ENCODE measurements at regions not wholly inside any gene's neighbourhood (a gene's known extent, or its start where the extent isn't known, plus 50 kb on each side); places are given as distances from the start of the nearest gene placed in this dataset.

DNA sequence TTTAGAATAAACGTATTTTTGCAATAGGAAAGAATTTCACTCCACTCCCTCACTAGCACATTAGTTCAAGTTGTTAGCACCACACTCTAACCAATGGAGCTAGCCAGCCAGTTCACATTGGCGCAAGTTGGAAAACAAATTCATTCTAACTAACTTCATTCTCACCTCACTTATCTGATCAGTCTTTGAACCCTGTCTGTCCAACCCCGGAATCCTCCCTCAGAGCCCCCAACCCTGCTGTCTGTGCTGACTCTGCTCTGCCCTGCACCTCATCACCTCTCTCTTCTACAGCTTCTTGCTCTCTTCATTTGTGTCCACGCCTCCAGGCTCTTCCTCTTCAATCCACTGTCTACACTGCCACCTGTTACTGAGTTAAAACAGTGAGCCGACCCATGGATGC is 356.5 kb downstream of the IRS1 start:
- H2BK12ac ChIP-seq (ENCODE audit: low read length in 2 of 2) = no peak overlapping the region

DNA sequence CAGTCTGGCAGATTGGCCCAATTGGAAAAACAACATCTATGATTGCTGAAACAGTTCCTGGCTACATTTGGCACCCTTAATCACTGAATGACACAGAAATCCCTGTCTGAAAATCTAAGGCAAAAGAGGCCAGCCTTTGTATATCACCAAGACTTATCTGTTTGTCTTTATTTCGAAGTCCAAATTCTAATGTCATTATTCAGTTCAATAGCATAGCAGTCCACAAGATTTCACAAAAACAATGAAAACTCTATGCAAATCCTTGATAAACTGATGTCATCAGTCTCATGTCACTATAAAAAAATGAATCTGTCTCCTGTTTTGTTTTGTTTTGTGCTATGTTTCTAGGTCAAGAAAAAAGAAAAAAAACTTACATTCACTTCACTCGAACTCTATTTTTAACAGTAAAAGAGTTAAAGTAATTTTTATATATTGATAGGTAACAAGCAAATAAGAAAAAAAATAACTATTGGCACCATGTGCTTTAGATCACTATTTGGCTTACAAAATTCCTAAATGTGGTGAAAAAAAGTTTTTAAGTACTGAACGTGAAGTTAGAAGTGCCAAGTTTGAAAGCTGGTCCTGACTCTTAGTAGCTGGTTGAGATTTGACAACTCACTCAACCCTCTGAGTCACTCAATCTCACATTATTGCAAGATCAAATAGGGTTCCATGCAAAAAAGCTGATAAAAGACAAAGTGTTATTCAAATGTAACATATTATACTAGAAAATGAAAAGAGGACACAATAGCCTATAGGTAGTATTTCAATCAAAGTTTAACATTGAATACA is 359.3 kb downstream of the IRS1 start:
- no peak overlapping the region for H2AK5ac ChIP-seq (ENCODE audit: low read length, severe bottlenecking)
- H2BK12ac ChIP-seq (ENCODE audit: low read length in 2 of 2) = no peak overlapping the region
- H3K14ac ChIP-seq (ENCODE audit: low read length in 2 of 2) = no peak overlapping the region
- no peaks in the 10 kb centered on the region for H3K36me3 ChIP-seq (ENCODE audit: control insufficient read depth in 1 of 2, insufficient read depth in 2 of 2, low read depth in 1 of 2, low read length in 2 of 2)
- H3K4me1 ChIP-seq (ENCODE audit: control insufficient read depth, insufficient read depth, low read depth, low read length) = peaks cover 1% of the 10 kb centered on the region
- peak overlapping the region in 1 of 2 experiments; percentile 18 for H3K18ac ChIP-seq (ENCODE audit: low read depth in 1 of 2, low read length in 2 of 2)
- H3K4me2 ChIP-seq (ENCODE audit: low read length, poor library complexity, severe bottlenecking) = no peak overlapping the region
- H2BK5ac ChIP-seq (ENCODE audit: low read depth, low read length, poor library complexity, severe bottlenecking) = no peak overlapping the region
- H4K91ac ChIP-seq (ENCODE audit: low read length) = no peak overlapping the region
- no peaks in the 10 kb centered on the region for H3K9me3 ChIP-seq (ENCODE audit: control insufficient read depth, low read length)
- H3K4ac ChIP-seq (ENCODE audit: low read depth in 1 of 2, low read length in 2 of 2) = no peak overlapping the region
- H4K8ac ChIP-seq (ENCODE audit: low read length) = no peak overlapping the region
- peak overlapping the region; percentile 77 for H3K9ac ChIP-seq (ENCODE audit: low read length)
- H3K23ac ChIP-seq (ENCODE audit: low read length in 2 of 2) = no peak overlapping the region
- no peaks in the 10 kb centered on the region for H3K79me1 ChIP-seq (replicated peaks; ENCODE audit: low read length, poor library complexity, severe bottlenecking)
- no peaks in the 10 kb centered on the region for H3K27me3 ChIP-seq (ENCODE audit: control insufficient read depth in 1 of 2, insufficient read depth in 1 of 2, low read length in 2 of 2)
- no peak for DNase-seq
- no peak overlapping the region for H3K27ac ChIP-seq (ENCODE audit: low read length, poor library complexity, severe bottlenecking)
- no peak overlapping the region for H2AFZ ChIP-seq (ENCODE audit: low read depth, low read length)
- no peak overlapping the region for H2BK120ac ChIP-seq (ENCODE audit: low read depth, low read length)
- H3K4me3 ChIP-seq (ENCODE audit: insufficient read depth in 1 of 2, low read depth in 1 of 2, low read length in 2 of 2) = no peak overlapping the region
- 70% methylated on average over 2 of the region's 3 CpGs for WGBS
- no peak overlapping the region for H2BK15ac ChIP-seq (ENCODE audit: low read depth, poor library complexity, severe bottlenecking)

More for the DNA sequence above, 356.5 kb downstream of the IRS1 start:
- Histone ChIP-seq H4K91ac (ENCODE audit: low read length) (no peak overlapping the region), H3K14ac (ENCODE audit: low read length in 2 of 2) (no peak overlapping the region), H3K27me3 (ENCODE audit: control insufficient read depth in 1 of 2, insufficient read depth in 1 of 2, low read length in 2 of 2) (no peaks in the 10 kb centered on the region), H3K4me3 (ENCODE audit: insufficient read depth in 1 of 2, low read depth in 1 of 2, low read length in 2 of 2) (no peak overlapping the region), H3K79me1 (replicated peaks; ENCODE audit: low read length, poor library complexity, severe bottlenecking) (no peaks in the 10 kb centered on the region), H3K27ac (ENCODE audit: low read length, poor library complexity, severe bottlenecking) (no peak overlapping the region), H3K4me1 (ENCODE audit: control insufficient read depth, insufficient read depth, low read depth, low read length) (peaks cover 1% of the 10 kb centered on the region), H3K4me2 (ENCODE audit: low read length, poor library complexity, severe bottlenecking) (no peak overlapping the region), H3K36me3 (ENCODE audit: control insufficient read depth in 1 of 2, insufficient read depth in 2 of 2, low read depth in 1 of 2, low read length in 2 of 2) (no peaks in the 10 kb centered on the region), H3K18ac (ENCODE audit: low read depth in 1 of 2, low read length in 2 of 2) (no peak overlapping the region), H3K9me3 (ENCODE audit: control insufficient read depth, low read length) (no peaks in the 10 kb centered on the region), H2BK15ac (ENCODE audit: low read depth, poor library complexity, severe bottlenecking) (no peak overlapping the region), H2BK120ac (ENCODE audit: low read depth, low read length) (no peak overlapping the region), H4K8ac (ENCODE audit: low read length) (no peak overlapping the region), H3K23ac (ENCODE audit: low read length in 2 of 2) (no peak overlapping the region), H2BK5ac (ENCODE audit: low read depth, low read length, poor library complexity, severe bottlenecking) (no peak overlapping the region), H3K9ac (ENCODE audit: low read length) (no peak overlapping the region), H2AFZ (ENCODE audit: low read depth, low read length) (no peak overlapping the region), H3K4ac (ENCODE audit: low read depth in 1 of 2, low read length in 2 of 2) (no peak overlapping the region), H2AK5ac (ENCODE audit: low read length, severe bottlenecking) (no peak overlapping the region)
- 96% methylated on average over 5 of the region's 5 CpGs for WGBS
- DNase-seq = no peak

DNA sequence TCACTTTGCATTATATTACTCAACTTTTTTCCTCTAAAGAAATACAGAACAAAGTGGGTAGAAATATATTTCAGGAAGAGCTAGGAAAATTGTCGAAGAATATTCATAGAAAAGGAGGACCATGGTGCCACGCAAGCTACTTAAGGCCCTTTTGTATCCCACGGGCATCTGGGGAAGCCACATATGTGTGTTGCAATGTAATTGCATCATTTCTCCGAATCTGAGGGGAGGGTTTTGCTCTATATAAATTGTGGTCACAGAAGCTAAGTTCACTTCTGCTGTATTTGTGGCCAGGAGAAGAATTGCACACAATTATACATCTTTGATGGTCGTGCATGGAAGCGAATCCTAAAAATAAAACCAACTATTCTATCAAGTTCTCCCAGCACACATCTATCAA is 360.3 kb downstream of the IRS1 start:
- no peak overlapping the region for H3K4ac ChIP-seq (ENCODE audit: low read depth in 1 of 2, low read length in 2 of 2)
- H2BK5ac ChIP-seq (ENCODE audit: low read depth, low read length, poor library complexity, severe bottlenecking) = no peak overlapping the region
- no peak overlapping the region for H2BK15ac ChIP-seq (ENCODE audit: low read depth, poor library complexity, severe bottlenecking)
- no peak overlapping the region for H3K27ac ChIP-seq (ENCODE audit: low read length, poor library complexity, severe bottlenecking)
- no peak overlapping the region for H3K9ac ChIP-seq (ENCODE audit: low read length)
- no peak overlapping the region for H2AFZ ChIP-seq (ENCODE audit: low read depth, low read length)
- H3K4me3 ChIP-seq (ENCODE audit: insufficient read depth in 1 of 2, low read depth in 1 of 2, low read length in 2 of 2) = no peak overlapping the region
- H3K79me1 ChIP-seq (replicated peaks; ENCODE audit: low read length, poor library complexity, severe bottlenecking) = no peaks in the 10 kb centered on the region
- no peak overlapping the region for H3K23ac ChIP-seq (ENCODE audit: low read length in 2 of 2)
- WGBS = 85% methylated on average over 4 of the region's 6 CpGs
- H2BK120ac ChIP-seq (ENCODE audit: low read depth, low read length) = no peak overlapping the region
- H4K91ac ChIP-seq (ENCODE audit: low read length) = no peak overlapping the region
- H4K8ac ChIP-seq (ENCODE audit: low read length) = no peak overlapping the region
- H2AK5ac ChIP-seq (ENCODE audit: low read length, severe bottlenecking) = no peak overlapping the region
- peaks cover 1% of the 10 kb centered on the region for H3K4me1 ChIP-seq (ENCODE audit: control insufficient read depth, insufficient read depth, low read depth, low read length)
- H2BK12ac ChIP-seq (ENCODE audit: low read length in 2 of 2) = no peak overlapping the region
- H3K18ac ChIP-seq (ENCODE audit: low read depth in 1 of 2, low read length in 2 of 2) = no peak overlapping the region
- H3K27me3 ChIP-seq (ENCODE audit: control insufficient read depth in 1 of 2, insufficient read depth in 1 of 2, low read length in 2 of 2) = no peaks in the 10 kb centered on the region
- no peak overlapping the region for H3K4me2 ChIP-seq (ENCODE audit: low read length, poor library complexity, severe bottlenecking)
- H3K36me3 ChIP-seq (ENCODE audit: control insufficient read depth in 1 of 2, insufficient read depth in 2 of 2, low read depth in 1 of 2, low read length in 2 of 2) = no peaks in the 10 kb centered on the region
- H3K14ac ChIP-seq (ENCODE audit: low read length in 2 of 2) = no peak overlapping the region
- H3K9me3 ChIP-seq (ENCODE audit: control insufficient read depth, low read length) = no peaks in the 10 kb centered on the region
- peak; percentile 40 for DNase-seq

DNA sequence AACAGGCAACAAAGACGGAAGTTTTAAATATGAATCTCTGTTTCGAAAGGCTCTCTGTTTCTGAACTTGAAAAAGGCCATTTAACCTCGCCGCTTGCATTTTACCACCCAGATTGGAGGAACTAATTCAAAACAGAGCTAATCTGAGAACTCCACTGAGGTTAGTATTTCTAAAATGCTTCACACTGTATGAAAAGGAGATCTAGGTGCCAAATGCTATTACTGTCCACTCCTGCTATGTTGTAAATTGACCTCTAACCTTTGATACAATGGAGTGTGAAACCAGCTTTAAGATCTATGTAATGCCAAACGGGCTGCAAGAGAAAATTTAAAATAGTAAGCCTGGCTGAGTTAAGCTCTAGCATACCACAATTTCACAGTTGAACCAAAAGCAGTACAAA is 364.5 kb downstream of the IRS1 start:
- Histone ChIP-seq H3K36me3 (ENCODE audit: control insufficient read depth in 1 of 2, insufficient read depth in 2 of 2, low read depth in 1 of 2, low read length in 2 of 2) (no peaks in the 10 kb centered on the region), H2BK5ac (ENCODE audit: low read depth, low read length, poor library complexity, severe bottlenecking) (no peak overlapping the region), H3K4me2 (ENCODE audit: low read length, poor library complexity, severe bottlenecking) (no peak overlapping the region), H3K23ac (ENCODE audit: low read length in 2 of 2) (no peak overlapping the region), H2BK15ac (ENCODE audit: low read depth, poor library complexity, severe bottlenecking) (no peak overlapping the region), H3K79me1 (replicated peaks; ENCODE audit: low read length, poor library complexity, severe bottlenecking) (no peaks in the 10 kb centered on the region), H3K9me3 (ENCODE audit: control insufficient read depth, low read length) (no peaks in the 10 kb centered on the region), H2BK120ac (ENCODE audit: low read depth, low read length) (no peak overlapping the region), H2AK5ac (ENCODE audit: low read length, severe bottlenecking) (peak overlapping the region; percentile 28), H3K4me1 (ENCODE audit: control insufficient read depth, insufficient read depth, low read depth, low read length) (peaks cover 1% of the 10 kb centered on the region), H4K8ac (ENCODE audit: low read length) (no peak overlapping the region), H2BK12ac (ENCODE audit: low read length in 2 of 2) (no peak overlapping the region), H3K4me3 (ENCODE audit: insufficient read depth in 1 of 2, low read depth in 1 of 2, low read length in 2 of 2) (peak overlapping the region in 1 of 2 experiments; percentile 42), H3K9ac (ENCODE audit: low read length) (peak overlapping the region; percentile 65), H2AFZ (ENCODE audit: low read depth, low read length) (no peak overlapping the region), H4K91ac (ENCODE audit: low read length) (no peak overlapping the region), H3K27ac (ENCODE audit: low read length, poor library complexity, severe bottlenecking) (peak overlapping the region; percentile 37), H3K27me3 (ENCODE audit: control insufficient read depth in 1 of 2, insufficient read depth in 1 of 2, low read length in 2 of 2) (no peaks in the 10 kb centered on the region), H3K14ac (ENCODE audit: low read length in 2 of 2) (no peak overlapping the region), H3K4ac (ENCODE audit: low read depth in 1 of 2, low read length in 2 of 2) (no peak overlapping the region), H3K18ac (ENCODE audit: low read depth in 1 of 2, low read length in 2 of 2) (no peak overlapping the region)
- 89% methylated on average over 4 of the region's 5 CpGs for WGBS
- DNase-seq = no peak

All from mesenchymal stem cell (in vitro differentiated cells and primary cell).